Brain microvascular endothelial cell (primary cell): ENCODE measurements at regions not wholly inside any gene's neighbourhood (a gene's known extent, or its start where the extent isn't known, plus 50 kb on each side); places are given as distances from the start of the nearest gene placed in this dataset.
"Not testable (repeated sequence)": the region's sequence is repeated elsewhere in the genome, so short reads cannot be mapped to it uniquely, and the experiment has no call there.

Experiments used
- DNase-seq: peaks from one replicate; pipeline ENCODE4 v3.0.0-alpha.2; 2020
- H3K27ac ChIP-seq: fragments of 250-450 bp; sonication (Bioruptor Pico); 2 replicates; pipeline ENCODE4 v1.5.1; 2020; ENCODE audit warnings: mild to moderate bottlenecking, moderate library complexity
- H3K27me3 ChIP-seq: fragments of 250-450 bp; sonication (Bioruptor Pico); replicated peaks from 2 replicates; pipeline ENCODE4 v1.5.1; 2020; ENCODE audit warnings: mild to moderate bottlenecking
- H3K36me3 ChIP-seq: fragments of 250-450 bp; sonication (Bioruptor Pico); replicated peaks from 2 replicates; pipeline ENCODE4 v1.5.1; 2020; ENCODE audit warnings: mild to moderate bottlenecking
- H3K4me3 ChIP-seq: 2 replicates; pipeline ENCODE4 v1.5.1; 2011; ENCODE audit warnings: low read depth, mild to moderate bottlenecking, control low read depth, low read length, moderate library complexity
- in situ Hi-C: cut with HindIII; loops from 2 replicates; pipeline ENCODE4 v1.10.0; 2017; ENCODE audit warnings: low sequenced_read_pairs, low pct_ligation_motif_present
- TF ChIP-seq, protein P1 (sequence below): IDR thresholded peaks from 2 replicates; pipeline ENCODE4 v1.5.1; 2011; ENCODE audit warnings: low read depth, mild to moderate bottlenecking, moderate library complexity, low read length, control low read depth, inconsistent platforms; ENCODE audit errors: missing control alignments

- H3K36me3 ChIP-seq: no peaks in the 10 kb centered on the region
- in situ Hi-C loops: no loop called here
Measured at GRCh38 chr16:66023481-66023880, 343.0 kb upstream of the CDH5 start.

DNA sequence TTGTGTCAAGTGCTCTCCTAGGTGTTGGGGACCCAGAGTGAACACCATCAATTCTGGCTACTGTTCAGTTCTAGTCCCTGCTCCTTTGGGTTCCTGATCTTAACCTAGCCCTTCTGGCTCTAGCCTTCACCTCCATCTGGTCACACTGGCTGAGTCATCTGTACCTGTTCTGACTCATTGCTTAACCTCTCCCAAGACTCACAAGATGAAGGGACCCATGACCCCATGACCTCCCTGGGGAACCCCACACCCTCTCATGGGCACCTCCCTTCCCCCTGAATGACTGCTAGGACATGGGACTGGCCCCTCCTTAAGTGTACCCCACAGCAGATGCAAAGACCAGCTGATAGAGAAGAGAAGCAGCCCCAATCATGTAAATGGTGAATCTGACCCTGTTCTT is 345.8 kb upstream of the CDH5 start:
- Histone ChIP-seq H3K36me3 (no peaks in the 10 kb centered on the region), H3K27ac (peak overlapping the region; percentile 25), H3K27me3 (no peaks in the 10 kb centered on the region), H3K4me3 (no peak overlapping the region)
- TF ChIP-seq, protein P1, sequence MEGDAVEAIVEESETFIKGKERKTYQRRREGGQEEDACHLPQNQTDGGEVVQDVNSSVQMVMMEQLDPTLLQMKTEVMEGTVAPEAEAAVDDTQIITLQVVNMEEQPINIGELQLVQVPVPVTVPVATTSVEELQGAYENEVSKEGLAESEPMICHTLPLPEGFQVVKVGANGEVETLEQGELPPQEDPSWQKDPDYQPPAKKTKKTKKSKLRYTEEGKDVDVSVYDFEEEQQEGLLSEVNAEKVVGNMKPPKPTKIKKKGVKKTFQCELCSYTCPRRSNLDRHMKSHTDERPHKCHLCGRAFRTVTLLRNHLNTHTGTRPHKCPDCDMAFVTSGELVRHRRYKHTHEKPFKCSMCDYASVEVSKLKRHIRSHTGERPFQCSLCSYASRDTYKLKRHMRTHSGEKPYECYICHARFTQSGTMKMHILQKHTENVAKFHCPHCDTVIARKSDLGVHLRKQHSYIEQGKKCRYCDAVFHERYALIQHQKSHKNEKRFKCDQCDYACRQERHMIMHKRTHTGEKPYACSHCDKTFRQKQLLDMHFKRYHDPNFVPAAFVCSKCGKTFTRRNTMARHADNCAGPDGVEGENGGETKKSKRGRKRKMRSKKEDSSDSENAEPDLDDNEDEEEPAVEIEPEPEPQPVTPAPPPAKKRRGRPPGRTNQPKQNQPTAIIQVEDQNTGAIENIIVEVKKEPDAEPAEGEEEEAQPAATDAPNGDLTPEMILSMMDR: no peak
- in situ Hi-C loops: no loop called here
- DNase-seq: no peak

More at GRCh38 chr16:66023481-66023880, 343.0 kb upstream of the CDH5 start:
- no peak for DNase-seq
- no peaks in the 10 kb centered on the region for H3K27me3 ChIP-seq
- no peak overlapping the region for H3K27ac ChIP-seq
- TF ChIP-seq, protein P1: no peak
- no peak overlapping the region for H3K4me3 ChIP-seq

GRCh38 chr16:66020046-66020445 is 346.4 kb upstream of the CDH5 start:
- peak; percentile 70 for DNase-seq
- Histone ChIP-seq H3K36me3 (no peaks in the 10 kb centered on the region), H3K27me3 (no peaks in the 10 kb centered on the region), H3K27ac (peak overlapping the region; percentile 25), H3K4me3 (no peak overlapping the region)
- TF ChIP-seq, protein P1: no peak
- in situ Hi-C loops: no loop called here

DNA sequence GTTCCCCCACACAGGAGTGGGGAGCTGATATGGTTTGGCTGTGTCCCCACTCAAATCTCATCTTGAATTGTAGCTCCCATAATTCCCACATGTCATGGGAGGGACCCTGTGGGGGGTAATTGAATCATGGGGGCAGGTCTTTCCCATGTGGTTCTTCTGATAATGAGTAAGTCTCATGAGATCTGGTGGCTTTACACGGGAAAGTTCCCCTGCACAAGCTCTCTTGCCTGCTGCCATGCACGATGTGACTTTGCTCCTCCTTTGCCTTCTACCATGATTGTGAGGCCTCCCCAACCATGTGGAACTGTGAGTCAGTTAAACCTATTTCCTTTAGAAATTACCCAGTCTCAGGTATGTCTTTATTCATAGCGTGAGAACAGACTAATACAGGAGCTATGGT is 347.0 kb upstream of the CDH5 start:
- in situ Hi-C loops, H3K36me3 ChIP-seq, H3K4me3 ChIP-seq, H3K27me3 ChIP-seq, H3K27ac ChIP-seq: not testable (repeated sequence)
- DNase-seq: peak; percentile 6

GRCh38 chr16:66014221-66014620 is 352.3 kb upstream of the CDH5 start:
- H3K36me3 ChIP-seq: no peaks in the 10 kb centered on the region
- TF ChIP-seq, protein P1: no peak
- H3K4me3 ChIP-seq: no peak overlapping the region
- DNase-seq: no peak
- no peaks in the 10 kb centered on the region for H3K27me3 ChIP-seq
- H3K27ac ChIP-seq: no peak overlapping the region
- in situ Hi-C loops: no loop called here

DNA sequence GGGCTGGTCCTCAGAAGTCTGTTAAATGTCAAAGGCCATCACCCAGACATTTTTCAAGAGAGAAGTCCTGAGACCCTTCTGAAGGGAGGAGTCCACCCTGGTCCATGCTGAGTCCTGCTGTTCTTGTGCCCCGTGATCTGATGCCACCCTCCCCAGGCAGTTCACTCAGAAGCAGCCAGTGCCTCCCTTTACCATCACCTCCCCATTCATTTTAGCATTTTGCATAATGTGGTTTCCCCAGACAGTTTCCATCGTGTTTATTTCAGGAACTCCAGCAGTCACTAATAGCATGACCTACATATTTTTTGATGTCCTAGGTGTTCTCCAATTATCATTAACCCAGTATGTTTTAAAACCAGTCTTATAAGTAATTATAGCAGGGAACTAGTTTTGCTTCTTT is 353.0 kb upstream of the CDH5 start:
- no peak for DNase-seq
- TF ChIP-seq, protein P1: no peak
- H3K36me3 ChIP-seq: no peaks in the 10 kb centered on the region
- H3K27ac ChIP-seq: no peak overlapping the region
- in situ Hi-C loops: no loop called here
- no peaks in the 10 kb centered on the region for H3K27me3 ChIP-seq
- H3K4me3 ChIP-seq: no peak overlapping the region
